HepG2 (cell line): ENCODE measurements at regions not wholly inside any gene's neighbourhood (a gene's known extent, or its start where the extent isn't known, plus 50 kb on each side); places are given as distances from the start of the nearest gene placed in this dataset.
A peak's percentile ranks its signal among the peaks of the same experiment; 100 is the strongest.

ENCODE experiments used
- ATAC-seq: fragments of 200-7000 bp; cut with Tn5 transposase; 3 replicates; pipeline ENCODE4 v1.9.1; 2020; ENCODE audit warnings: mild to moderate bottlenecking, moderate library complexity
- BruUV-seq: library from RNA; stranded (reverse); fragments of 400-500 nt; replicated peaks from 2 replicates; lab custom pipeline; 2021; lab: Mats Ljungman, UMichigan
- CTCF ChIA-PET: fragments of 300-600 bp; formaldehyde crosslinking; extraction: SDS; loops from one replicate; lab custom pipeline; 2021; ENCODE audit warnings: low total read pairs, inconsistent platforms, low intra/inter-chr PET ratio; lab: Yijun Ruan, JAX
- POLR2A ChIA-PET: fragments of 350-600 bp; sonication (Branson Sonifier 250); formaldehyde crosslinking; loops from one replicate; lab custom pipeline; 2020; ENCODE audit warnings: antibody characterized with exemption, inconsistent platforms; lab: Yijun Ruan, JAX
- DNase-seq: peaks from one replicate; pipeline ENCODE4 v3.0.0-alpha.2; 2015; ENCODE audit warnings: low spot score
- FAIRE-seq: peaks from 3 replicates; lab custom pipeline; 2011; peaks lifted over from hg19 to GRCh38; lab: Jason Lieb, UNC
- H2AFZ ChIP-seq: one replicate; pipeline ENCODE4 v1.6.1; 2011; ENCODE audit warnings: low read length, inconsistent platforms
- H3K27ac ChIP-seq: fragments of 300-600 bp; 3 replicates; pipeline ENCODE4 v1.8.0; 2011; ENCODE audit warnings: mixed run types, mild to moderate bottlenecking, mixed read lengths, low read length, inconsistent platforms; ENCODE audit not compliant: insufficient read depth; ENCODE audit errors: extremely low read length
- H3K27me3 ChIP-seq, 2 experiments: fragments of 200-600 bp in 1 of 2; 2 replicates in 1 of 2; 3 replicates in 1 of 2; pipeline versions ENCODE4 v1.6.0 to v1.8.0; 2011; ENCODE audit warnings: low read length in 2 of 2, mild to moderate bottlenecking in 2 of 2, moderate library complexity in 2 of 2, inconsistent platforms in 1 of 2; ENCODE audit not compliant: insufficient read depth in 2 of 2, control insufficient read depth in 1 of 2
- H3K36me3 ChIP-seq, 2 experiments: fragments of 200-600 bp in 1 of 2; replicated peaks in 1 of 2; 2 replicates in 1 of 2; 3 replicates in 1 of 2; pipeline versions ENCODE4 v1.5.1 to v1.8.0; 2011; ENCODE audit warnings: low read length in 2 of 2, inconsistent platforms in 1 of 2; ENCODE audit not compliant: insufficient read depth in 2 of 2, control insufficient read depth in 1 of 2
- H3K4me1 ChIP-seq: 2 replicates; pipeline ENCODE4 v1.5.1; 2012; ENCODE audit warnings: low read length, inconsistent platforms; ENCODE audit not compliant: insufficient read depth
- H3K4me2 ChIP-seq: 2 replicates; pipeline ENCODE4 v1.6.0; 2011; ENCODE audit warnings: low read depth, low read length, inconsistent platforms
- H3K4me3 ChIP-seq, 3 experiments: fragments of 200-600 bp in 1 of 3; sonication (generic), shearing (Covaris generic) in 1 of 3; replicated peaks in 1 of 3; 2 replicates each; pipeline ENCODE4 v1.5.1; 2011 to 2016; ENCODE audit warnings: low read length in 3 of 3, inconsistent platforms in 2 of 3, low read depth in 2 of 3, mild to moderate bottlenecking in 2 of 3, control low read depth in 1 of 3, mixed read lengths in 1 of 3; ENCODE audit not compliant: insufficient read depth in 1 of 3
- H3K79me2 ChIP-seq: one replicate; pipeline ENCODE4 v1.6.1; 2011; ENCODE audit warnings: low read length, inconsistent platforms; ENCODE audit not compliant: insufficient read depth
- H3K9ac ChIP-seq: 2 replicates; pipeline ENCODE4 v1.6.0; 2011; ENCODE audit warnings: mild to moderate bottlenecking, low read depth, low read length, inconsistent platforms; ENCODE audit not compliant: insufficient read depth
- H3K9me3 ChIP-seq: 2 replicates; pipeline ENCODE4 v1.5.1; 2012; ENCODE audit warnings: mild to moderate bottlenecking, low read length
- H4K20me1 ChIP-seq: 2 replicates; pipeline ENCODE4 v1.6.0; 2011; ENCODE audit warnings: inconsistent platforms, mild to moderate bottlenecking, low read length, moderate library complexity; ENCODE audit not compliant: insufficient read depth
- CTCF ChIP-seq: sonication (generic); formaldehyde crosslinking; IDR thresholded peaks from 2 replicates; pipeline ENCODE4 v1.5.0; 2020; ENCODE audit warnings: mild to moderate bottlenecking, missing genetic modification reagents, moderate library complexity
- RAD21 ChIP-seq: fragments of 450-650 bp; formaldehyde crosslinking; IDR thresholded peaks from 2 replicates; pipeline ENCODE4 v1.5.0; 2020; ENCODE audit warnings: mild to moderate bottlenecking
- SMC3 ChIP-seq: IDR thresholded peaks from 2 replicates; pipeline ENCODE4 v1.6.1; 2011; ENCODE audit warnings: low read length, improper control_type of control experiment
- STAG1 ChIP-seq: sonication (generic); formaldehyde crosslinking; IDR thresholded peaks from 2 replicates; pipeline ENCODE4 v1.4.0; 2020; ENCODE audit warnings: missing genetic modification reagents
- ZBTB26 ChIP-seq: IDR thresholded peaks from 2 replicates; pipeline ENCODE4 v1.6.1; 2016; ENCODE audit warnings: missing compliant biosample characterization, missing genetic modification reagents, borderline replicate concordance
- ZKSCAN1 ChIP-seq: fragments of 150-350 bp; IDR thresholded peaks from 2 replicates; pipeline ENCODE4 v1.6.1; 2014; ENCODE audit warnings: low read length
- WGBS: methylation state at CpG from one replicate; pipeline ENCODE4 v1.1.6; 2017; ENCODE audit warnings: low lambda C conversion rate; 5-methylcytosine and 5-hydroxymethylcytosine counted together
- in situ Hi-C: cut with HindIII; loops from 2 replicates; pipeline ENCODE4 v1.10.0; 2017; ENCODE audit warnings: low pct_unique_long_range_greater_than_20kb; ENCODE audit not compliant: extremely low pct_ligation_motif_present
- intact Hi-C: fragments of 100-400 bp; cut with micrococcal nuclease; formaldehyde crosslinking; loops from one replicate; pipeline ENCODE4 v1.10.0; 2022; ENCODE audit not compliant: unreplicated experiment

- TF ChIP-seq ZBTB26 (CRISPR knock-in tag), result no peak
- peak; percentile 57 for TF ChIP-seq SMC3
- peak; percentile 83 for TF ChIP-seq CTCF (CRISPR knock-in tag)
- peak; percentile 57 for TF ChIP-seq RAD21 (CRISPR knock-in tag)
- peak; percentile 74 for TF ChIP-seq ZKSCAN1
- TF ChIP-seq STAG1 (CRISPR knock-in tag), result peak; percentile 89
- intact Hi-C loops, result loop anchor here (1.0 to 10.0 kb wide), 5 partner anchors 313 to 1268 kb away; no protein-coding TSS in a partner anchor
- no TSS peak for BruUV-seq
- peak; percentile 62 for FAIRE-seq
- Histone ChIP-seq H3K4me2 (no peak overlapping the region), H3K36me3 (no peaks in the 10 kb centered on the region), H3K27ac (no peak overlapping the region), H4K20me1 (no peaks in the 10 kb centered on the region), H3K27me3 (no peaks in the 10 kb centered on the region), H3K9me3 (no peaks in the 10 kb centered on the region), H3K4me3 (no peak overlapping the region), H3K4me1 (no peaks in the 10 kb centered on the region), H3K79me2 (no peaks in the 10 kb centered on the region), H2AFZ (no peak overlapping the region), H3K9ac (no peak overlapping the region)
- peak; percentile 37 for DNase-seq
- ChIA-PET POLR2A (no interaction called here), CTCF (interaction anchor here (0.8 to 1.7 kb wide), 4 partner anchors 1026 to 1268 kb away, joined by 4 to 7 read pairs (median 6); no protein-coding TSS in a partner anchor)
- 0% methylated on average over 4 of the region's 4 CpGs for WGBS
- in situ Hi-C loops, result loop anchor here (25.0 kb wide), 2 partner anchors 1030 to 1230 kb away; no protein-coding TSS in a partner anchor
- ATAC-seq, result peak; percentile 74
These were observed 199.5 kb upstream of the DCN start for GRCh38 chr12:91382081-91382543.
